GM23248 (cell line): ENCODE measurements at regions not wholly inside any gene's neighbourhood (a gene's known extent, or its start where the extent isn't known, plus 50 kb on each side); places are given as distances from the start of the nearest gene placed in this dataset.

Source experiments
- DNase-seq: peaks from one replicate; pipeline ENCODE4 v3.0.0-alpha.2; 2015
- H2AFZ ChIP-seq: fragments of 200-600 bp; sonication (generic); 2 replicates; pipeline ENCODE4 v1.6.1; 2016; ENCODE audit warnings: antibody characterized with exemption
- H3F3A ChIP-seq: fragments of 200-600 bp; sonication (generic); 2 replicates; pipeline ENCODE4 v1.6.1; 2016; ENCODE audit warnings: mild to moderate bottlenecking, antibody characterized with exemption, mixed run types; ENCODE audit not compliant: insufficient read depth
- H3K27ac ChIP-seq: fragments of 200-600 bp; sonication (generic); 2 replicates; pipeline ENCODE4 v1.5.1; 2016; ENCODE audit warnings: mild to moderate bottlenecking
- H3K27me3 ChIP-seq: fragments of 200-600 bp; sonication (generic); replicated peaks from 2 replicates; pipeline ENCODE4 v1.6.1; 2016; ENCODE audit warnings: mild to moderate bottlenecking; ENCODE audit not compliant: insufficient read depth
- H3K36me3 ChIP-seq: fragments of 200-600 bp; sonication (generic); 2 replicates; pipeline ENCODE4 v1.6.1; 2016; ENCODE audit warnings: low read depth, mild to moderate bottlenecking
- H3K4me1 ChIP-seq: fragments of 200-600 bp; sonication (generic); 2 replicates; pipeline ENCODE4 v1.6.1; 2016; ENCODE audit warnings: mild to moderate bottlenecking; ENCODE audit not compliant: insufficient read depth
- H3K4me2 ChIP-seq: fragments of 200-600 bp; sonication (generic); one replicate; pipeline ENCODE4 v1.6.1; 2016; ENCODE audit warnings: mild to moderate bottlenecking; ENCODE audit not compliant: unreplicated experiment
- H3K4me3 ChIP-seq: fragments of 200-600 bp; sonication (generic); 2 replicates; pipeline ENCODE4 v1.5.1; 2016; ENCODE audit warnings: mild to moderate bottlenecking
- H3K79me2 ChIP-seq: fragments of 200-600 bp; sonication (generic); 2 replicates; pipeline ENCODE4 v1.6.1; 2016; ENCODE audit warnings: mild to moderate bottlenecking; ENCODE audit not compliant: insufficient read depth
- H3K9ac ChIP-seq: fragments of 200-600 bp; sonication (generic); 2 replicates; pipeline ENCODE4 v1.6.1; 2016; ENCODE audit warnings: mild to moderate bottlenecking
- H3K9me2 ChIP-seq: fragments of 200-600 bp; sonication (generic); 2 replicates; pipeline ENCODE4 v1.6.1; 2016; ENCODE audit warnings: mixed run types, mild to moderate bottlenecking, moderate library complexity; ENCODE audit not compliant: insufficient read depth
- H3K9me3 ChIP-seq: fragments of 200-600 bp; sonication (generic); one replicate; pipeline ENCODE4 v1.6.1; 2017; ENCODE audit warnings: low read depth
- H4K20me1 ChIP-seq: fragments of 200-600 bp; sonication (generic); 2 replicates; pipeline ENCODE4 v1.6.0; 2016; ENCODE audit not compliant: insufficient read depth
- EZH2 ChIP-seq: fragments of 200-600 bp; sonication (generic); IDR thresholded peaks from 2 replicates; pipeline ENCODE4 v1.6.1; 2018; ENCODE audit warnings: antibody characterized with exemption, mild to moderate bottlenecking; ENCODE audit not compliant: insufficient read depth, poor library complexity, severe bottlenecking
- EZH2phosphoT487 ChIP-seq: fragments of 200-600 bp; sonication (generic); IDR thresholded peaks from 2 replicates; pipeline ENCODE4 v1.6.1; 2018; ENCODE audit warnings: antibody characterized with exemption, moderate library complexity, mild to moderate bottlenecking, low read depth; ENCODE audit not compliant: insufficient read depth
- WGBS, 2 experiments: methylation state at CpG; one replicate each; pipeline ENCODE4 v1.1.6; 2015 to 2017; ENCODE audit warnings: low lambda C conversion rate in 2 of 2, low coverage in 1 of 2; ENCODE audit errors: missing lambda C conversion rate in 2 of 2; 5-methylcytosine and 5-hydroxymethylcytosine counted together
- in situ Hi-C: fragments of 300-500 bp; cut with MboI; formaldehyde crosslinking; loops from 2 replicates; pipeline ENCODE4 v1.15.0; 2020

- no peaks in the 10 kb centered on the region for H3K4me1 ChIP-seq
- H3K9me2 ChIP-seq, result no peaks in the 10 kb centered on the region
- no peaks in the 10 kb centered on the region for H3K27me3 ChIP-seq
- H3K4me3 ChIP-seq, result no peak overlapping the region
- 21 to 23% methylated on average over 8 of the region's 8 CpGs for WGBS, 2 experiments
- no peaks in the 10 kb centered on the region for H3K9me3 ChIP-seq
- no peaks in the 10 kb centered on the region for H3K36me3 ChIP-seq
- no peak overlapping the region for H2AFZ ChIP-seq
- H3K4me2 ChIP-seq, result no peak overlapping the region
- H3K79me2 ChIP-seq, result no peaks in the 10 kb centered on the region
- H3K9ac ChIP-seq, result no peak overlapping the region
- in situ Hi-C loops, result no loop called here
- TF ChIP-seq EZH2 (no peak), EZH2phosphoT487 (no peak)
- DNase-seq, result no peak
- H3K27ac ChIP-seq, result no peak overlapping the region
- no peaks in the 10 kb centered on the region for H3F3A ChIP-seq
- H4K20me1 ChIP-seq, result no peaks in the 10 kb centered on the region
Measured at GRCh38 chr10:2122431-2123124, 385.3 kb upstream of the ADARB2 start.

- WGBS, 2 experiments, result 8 to 12% methylated on average over 5 of the region's 5 CpGs
- H3K4me3 ChIP-seq, result no peak overlapping the region
Measured at GRCh38 chr10:2121929-2122328, 384.6 kb upstream of the ADARB2 start.

DNA sequence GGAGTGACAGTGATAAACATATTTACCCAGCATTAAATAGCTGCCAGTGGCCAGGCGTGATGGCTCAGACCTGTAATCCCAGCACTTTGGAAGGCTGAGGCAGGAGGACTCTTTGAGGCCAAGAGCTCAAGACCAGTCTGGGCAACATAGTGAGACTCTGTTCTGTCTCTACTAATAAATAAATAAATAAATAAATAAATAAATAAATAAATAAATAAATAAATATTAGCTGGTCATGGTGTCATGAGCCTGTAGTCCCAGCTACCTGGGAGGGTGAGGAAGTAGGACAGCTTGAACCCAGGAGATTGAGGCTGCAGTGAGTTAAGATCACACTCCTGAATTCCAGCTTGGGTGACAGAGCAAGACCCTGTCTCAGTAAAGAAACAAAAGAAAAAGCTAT is 384.0 kb upstream of the ADARB2 start:
- TF ChIP-seq EZH2phosphoT487 (no peak), EZH2 (no peak)
- no peaks in the 10 kb centered on the region for H3K4me1 ChIP-seq
- WGBS, 2 experiments, result 21 to 38% methylated on average over 1 of the region's 1 CpG
- H2AFZ ChIP-seq, result no peak overlapping the region
- no peaks in the 10 kb centered on the region for H3K79me2 ChIP-seq
- H3K4me3 ChIP-seq, result no peak overlapping the region
- no peak overlapping the region for H3K27ac ChIP-seq
- no peaks in the 10 kb centered on the region for H3K9me2 ChIP-seq
- H3K4me2 ChIP-seq, result no peak overlapping the region
- no peaks in the 10 kb centered on the region for H4K20me1 ChIP-seq
- H3F3A ChIP-seq, result no peaks in the 10 kb centered on the region
- no peak for DNase-seq
- H3K9me3 ChIP-seq, result no peaks in the 10 kb centered on the region
- no peaks in the 10 kb centered on the region for H3K36me3 ChIP-seq
- H3K27me3 ChIP-seq, result no peaks in the 10 kb centered on the region
- H3K9ac ChIP-seq, result no peak overlapping the region
- in situ Hi-C loops, result no loop called here

More at GRCh38 chr10:2121929-2122328, 384.6 kb upstream of the ADARB2 start:
- H3K27me3 ChIP-seq, result no peaks in the 10 kb centered on the region
- TF ChIP-seq EZH2, result no peak
- no peak for TF ChIP-seq EZH2phosphoT487
- H3K4me1 ChIP-seq, result no peaks in the 10 kb centered on the region
- no peaks in the 10 kb centered on the region for H3F3A ChIP-seq
- no peak for DNase-seq
- H3K9me2 ChIP-seq, result no peaks in the 10 kb centered on the region
- H3K36me3 ChIP-seq, result no peaks in the 10 kb centered on the region
- H3K27ac ChIP-seq, result no peak overlapping the region
- in situ Hi-C loops, result no loop called here
- no peak overlapping the region for H3K4me2 ChIP-seq
- no peaks in the 10 kb centered on the region for H3K9me3 ChIP-seq
- H3K9ac ChIP-seq, result no peak overlapping the region
- H4K20me1 ChIP-seq, result no peaks in the 10 kb centered on the region
- no peaks in the 10 kb centered on the region for H3K79me2 ChIP-seq
- H2AFZ ChIP-seq, result no peak overlapping the region

- H2AFZ ChIP-seq, result no peak overlapping the region
- H3K79me2 ChIP-seq, result no peaks in the 10 kb centered on the region
- WGBS, 2 experiments, result 5 to 11% methylated on average over 9 of the region's 9 CpGs
- no peak overlapping the region for H3K9ac ChIP-seq
- H4K20me1 ChIP-seq, result no peaks in the 10 kb centered on the region
- H3K4me2 ChIP-seq, result no peak overlapping the region
- DNase-seq, result no peak
- H3K4me3 ChIP-seq, result no peak overlapping the region
- no peaks in the 10 kb centered on the region for H3K4me1 ChIP-seq
- H3K27ac ChIP-seq, result no peak overlapping the region
- no peaks in the 10 kb centered on the region for H3F3A ChIP-seq
- no peaks in the 10 kb centered on the region for H3K9me3 ChIP-seq
- in situ Hi-C loops, result no loop called here
- no peaks in the 10 kb centered on the region for H3K27me3 ChIP-seq
- no peaks in the 10 kb centered on the region for H3K36me3 ChIP-seq
- no peaks in the 10 kb centered on the region for H3K9me2 ChIP-seq
- TF ChIP-seq EZH2, result no peak
- TF ChIP-seq EZH2phosphoT487, result no peak
Measured at GRCh38 chr10:2120746-2121145, 383.4 kb upstream of the ADARB2 start.
